GM23338 (cell line): ENCODE measurements at regions not wholly inside any gene's neighbourhood (a gene's known extent, or its start where the extent isn't known, plus 50 kb on each side); places are given as distances from the start of the nearest gene placed in this dataset.

ENCODE experiments used
- ATAC-seq: fragments of 200-7000 bp; cut with Tn5 transposase; 3 replicates; pipeline ENCODE4 v1.9.1; 2020
- DNase-seq: peaks from one replicate; pipeline ENCODE4 v3.0.0-alpha.2; 2015; ENCODE audit warnings: low spot score
- H2AFZ ChIP-seq: fragments of 200-600 bp; sonication (generic); 2 replicates; pipeline ENCODE4 v1.8.0; 2016; ENCODE audit warnings: antibody characterized with exemption, mild to moderate bottlenecking, moderate library complexity
- H3F3A ChIP-seq: fragments of 200-600 bp; sonication (generic); replicated peaks from 2 replicates; pipeline ENCODE4 v1.8.0; 2017; ENCODE audit warnings: antibody characterized with exemption, mixed run types, low read depth
- H3K27ac ChIP-seq: fragments of 200-600 bp; sonication (generic); 2 replicates; pipeline ENCODE4 v1.6.1; 2016; ENCODE audit warnings: low read depth
- H3K27me3 ChIP-seq: fragments of 200-600 bp; sonication (generic); 2 replicates; pipeline ENCODE4 v1.8.0; 2016; ENCODE audit warnings: mild to moderate bottlenecking, mixed run types, moderate library complexity; ENCODE audit not compliant: insufficient read depth
- H3K36me3 ChIP-seq: fragments of 200-600 bp; sonication (generic); 2 replicates; pipeline ENCODE4 v1.8.0; 2016; ENCODE audit warnings: mild to moderate bottlenecking; ENCODE audit not compliant: insufficient read depth
- H3K4me1 ChIP-seq: fragments of 200-600 bp; sonication (generic); 2 replicates; pipeline ENCODE4 v1.8.0; 2016; ENCODE audit warnings: mild to moderate bottlenecking, moderate library complexity; ENCODE audit not compliant: insufficient read depth
- H3K4me2 ChIP-seq: fragments of 200-600 bp; sonication (generic); 2 replicates; pipeline ENCODE4 v1.7.1; 2017; ENCODE audit warnings: mixed run types
- H3K4me3 ChIP-seq: fragments of 200-600 bp; sonication (generic); 2 replicates; pipeline ENCODE4 v1.6.1; 2016; ENCODE audit warnings: mixed run types
- H3K79me2 ChIP-seq: fragments of 200-600 bp; sonication (generic); replicated peaks from 2 replicates; pipeline ENCODE4 v1.8.0; 2017; ENCODE audit warnings: mild to moderate bottlenecking; ENCODE audit not compliant: insufficient read depth
- H3K9me2 ChIP-seq: fragments of 200-600 bp; sonication (generic); 2 replicates; pipeline ENCODE4 v1.8.0; 2017; ENCODE audit not compliant: insufficient read depth
- H4K20me1 ChIP-seq: fragments of 200-600 bp; sonication (generic); replicated peaks from 2 replicates; pipeline ENCODE4 v1.8.0; 2017; ENCODE audit warnings: mild to moderate bottlenecking; ENCODE audit not compliant: insufficient read depth
- H3K27ac Mint-ChIP-seq: 2 replicates; pipeline ENCODE4 v1.8.0; 2020; ENCODE audit warnings: inconsistent platforms, mild to moderate bottlenecking, moderate library complexity, mixed read lengths
- H3K27me3 Mint-ChIP-seq: 3 replicates; pipeline ENCODE4 v1.8.0; 2022; ENCODE audit warnings: low read depth, mild to moderate bottlenecking, moderate library complexity, mixed read lengths, inconsistent platforms; ENCODE audit not compliant: insufficient read depth, poor library complexity
- H3K36me3 Mint-ChIP-seq: 3 replicates; pipeline ENCODE4 v1.8.0; 2021; ENCODE audit warnings: low read depth, mild to moderate bottlenecking, inconsistent platforms, moderate library complexity, mixed read lengths
- H3K4me1 Mint-ChIP-seq: 3 replicates; pipeline ENCODE4 v1.8.0; 2020; ENCODE audit warnings: mild to moderate bottlenecking, inconsistent platforms, mixed read lengths
- H3K4me3 Mint-ChIP-seq: 3 replicates; pipeline ENCODE4 v1.8.0; 2021; ENCODE audit warnings: moderate library complexity, mild to moderate bottlenecking, inconsistent platforms, mixed read lengths
- H3K9me3 Mint-ChIP-seq: 3 replicates; pipeline ENCODE4 v1.8.0; 2020; ENCODE audit warnings: moderate library complexity, mild to moderate bottlenecking, inconsistent platforms, mixed read lengths
- CREB1 ChIP-seq: fragments of 250-450 bp; sonication (Bioruptor Pico); IDR thresholded peaks from 2 replicates; pipeline ENCODE4 v1.5.0; 2020; ENCODE audit warnings: low read depth, mild to moderate bottlenecking, moderate library complexity
- EZH2 ChIP-seq: fragments of 200-600 bp; sonication (generic); IDR thresholded peaks from one replicate; pipeline ENCODE4 v1.8.0; 2017; ENCODE audit warnings: antibody characterized with exemption, mild to moderate bottlenecking, low read depth; ENCODE audit not compliant: unreplicated experiment
- JUNB ChIP-seq: IDR thresholded peaks from one replicate; pipeline ENCODE4 v1.6.1; 2016; ENCODE audit warnings: antibody characterized with exemption; ENCODE audit not compliant: unreplicated experiment
- NANOG ChIP-seq: IDR thresholded peaks from 2 replicates; pipeline ENCODE4 v1.6.1; 2016; ENCODE audit warnings: antibody characterized with exemption, borderline replicate concordance
- POLR2AphosphoS5 ChIP-seq: IDR thresholded peaks from 2 replicates; pipeline ENCODE4 v1.6.1; 2016; ENCODE audit warnings: antibody characterized with exemption, low read depth
- STAT1 ChIP-seq: IDR thresholded peaks from one replicate; pipeline ENCODE4 v1.6.1; 2016; ENCODE audit warnings: antibody characterized with exemption; ENCODE audit not compliant: unreplicated experiment
- ZNF114 ChIP-seq: fragments of 250-450 bp; sonication (Bioruptor Pico); IDR thresholded peaks from 2 replicates; pipeline ENCODE4 v1.5.0; 2020; ENCODE audit warnings: mild to moderate bottlenecking, moderate library complexity
- TF ChIP-seq, protein P1 (sequence below): IDR thresholded peaks from 2 replicates; pipeline ENCODE4 v1.6.1; 2016; ENCODE audit warnings: antibody characterized with exemption
- TF ChIP-seq, protein P2 (sequence below): fragments of 250-450 bp; sonication (Bioruptor Pico); IDR thresholded peaks from 2 replicates; pipeline ENCODE4 v1.5.0; 2020; ENCODE audit warnings: mild to moderate bottlenecking, moderate library complexity
- TF ChIP-seq, protein P3 (sequence below): IDR thresholded peaks from one replicate; pipeline ENCODE4 v1.6.1; 2018; ENCODE audit warnings: antibody characterized with exemption; ENCODE audit not compliant: unreplicated experiment
- TF ChIP-seq, protein P4 (sequence below), 2 experiments: fragments of 200-600 bp in 1 of 2; sonication (generic) in 1 of 2; conservative IDR thresholded peaks; 2 replicates each; pipeline versions ENCODE4 v1.5.1 to v1.6.1; 2016 to 2017; ENCODE audit warnings: antibody characterized with exemption in 2 of 2, low read depth in 2 of 2, mild to moderate bottlenecking in 2 of 2, moderate library complexity in 1 of 2

DNA sequence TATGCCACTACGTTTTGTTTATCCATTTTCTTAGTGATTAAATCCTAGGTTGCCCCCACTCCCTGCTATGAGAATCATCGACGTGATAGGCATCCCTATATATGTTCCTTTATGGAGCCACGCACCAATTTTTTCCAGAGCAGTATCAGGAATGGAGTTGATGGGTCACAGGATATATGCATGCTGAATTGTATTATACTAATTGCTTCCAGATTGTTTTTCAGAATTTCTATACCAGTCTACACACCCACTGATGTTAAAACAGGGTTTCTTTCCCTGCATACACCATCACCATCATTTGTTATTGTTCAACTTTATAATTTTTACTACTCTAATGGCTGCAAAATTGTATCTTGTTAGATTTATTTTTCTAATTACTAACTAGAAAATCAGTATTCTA, 100.1 kb upstream of the MRPS22 start (continued):
- TF ChIP-seq, protein P1, sequence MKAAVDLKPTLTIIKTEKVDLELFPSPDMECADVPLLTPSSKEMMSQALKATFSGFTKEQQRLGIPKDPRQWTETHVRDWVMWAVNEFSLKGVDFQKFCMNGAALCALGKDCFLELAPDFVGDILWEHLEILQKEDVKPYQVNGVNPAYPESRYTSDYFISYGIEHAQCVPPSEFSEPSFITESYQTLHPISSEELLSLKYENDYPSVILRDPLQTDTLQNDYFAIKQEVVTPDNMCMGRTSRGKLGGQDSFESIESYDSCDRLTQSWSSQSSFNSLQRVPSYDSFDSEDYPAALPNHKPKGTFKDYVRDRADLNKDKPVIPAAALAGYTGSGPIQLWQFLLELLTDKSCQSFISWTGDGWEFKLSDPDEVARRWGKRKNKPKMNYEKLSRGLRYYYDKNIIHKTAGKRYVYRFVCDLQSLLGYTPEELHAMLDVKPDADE, result no peak
- no peak for TF ChIP-seq ZNF114 (CRISPR knock-in tag)
- no peak for TF ChIP-seq EZH2
- TF ChIP-seq CREB1 (CRISPR knock-in tag), result no peak
- TF ChIP-seq JUNB, result no peak
- TF ChIP-seq, protein P2, sequence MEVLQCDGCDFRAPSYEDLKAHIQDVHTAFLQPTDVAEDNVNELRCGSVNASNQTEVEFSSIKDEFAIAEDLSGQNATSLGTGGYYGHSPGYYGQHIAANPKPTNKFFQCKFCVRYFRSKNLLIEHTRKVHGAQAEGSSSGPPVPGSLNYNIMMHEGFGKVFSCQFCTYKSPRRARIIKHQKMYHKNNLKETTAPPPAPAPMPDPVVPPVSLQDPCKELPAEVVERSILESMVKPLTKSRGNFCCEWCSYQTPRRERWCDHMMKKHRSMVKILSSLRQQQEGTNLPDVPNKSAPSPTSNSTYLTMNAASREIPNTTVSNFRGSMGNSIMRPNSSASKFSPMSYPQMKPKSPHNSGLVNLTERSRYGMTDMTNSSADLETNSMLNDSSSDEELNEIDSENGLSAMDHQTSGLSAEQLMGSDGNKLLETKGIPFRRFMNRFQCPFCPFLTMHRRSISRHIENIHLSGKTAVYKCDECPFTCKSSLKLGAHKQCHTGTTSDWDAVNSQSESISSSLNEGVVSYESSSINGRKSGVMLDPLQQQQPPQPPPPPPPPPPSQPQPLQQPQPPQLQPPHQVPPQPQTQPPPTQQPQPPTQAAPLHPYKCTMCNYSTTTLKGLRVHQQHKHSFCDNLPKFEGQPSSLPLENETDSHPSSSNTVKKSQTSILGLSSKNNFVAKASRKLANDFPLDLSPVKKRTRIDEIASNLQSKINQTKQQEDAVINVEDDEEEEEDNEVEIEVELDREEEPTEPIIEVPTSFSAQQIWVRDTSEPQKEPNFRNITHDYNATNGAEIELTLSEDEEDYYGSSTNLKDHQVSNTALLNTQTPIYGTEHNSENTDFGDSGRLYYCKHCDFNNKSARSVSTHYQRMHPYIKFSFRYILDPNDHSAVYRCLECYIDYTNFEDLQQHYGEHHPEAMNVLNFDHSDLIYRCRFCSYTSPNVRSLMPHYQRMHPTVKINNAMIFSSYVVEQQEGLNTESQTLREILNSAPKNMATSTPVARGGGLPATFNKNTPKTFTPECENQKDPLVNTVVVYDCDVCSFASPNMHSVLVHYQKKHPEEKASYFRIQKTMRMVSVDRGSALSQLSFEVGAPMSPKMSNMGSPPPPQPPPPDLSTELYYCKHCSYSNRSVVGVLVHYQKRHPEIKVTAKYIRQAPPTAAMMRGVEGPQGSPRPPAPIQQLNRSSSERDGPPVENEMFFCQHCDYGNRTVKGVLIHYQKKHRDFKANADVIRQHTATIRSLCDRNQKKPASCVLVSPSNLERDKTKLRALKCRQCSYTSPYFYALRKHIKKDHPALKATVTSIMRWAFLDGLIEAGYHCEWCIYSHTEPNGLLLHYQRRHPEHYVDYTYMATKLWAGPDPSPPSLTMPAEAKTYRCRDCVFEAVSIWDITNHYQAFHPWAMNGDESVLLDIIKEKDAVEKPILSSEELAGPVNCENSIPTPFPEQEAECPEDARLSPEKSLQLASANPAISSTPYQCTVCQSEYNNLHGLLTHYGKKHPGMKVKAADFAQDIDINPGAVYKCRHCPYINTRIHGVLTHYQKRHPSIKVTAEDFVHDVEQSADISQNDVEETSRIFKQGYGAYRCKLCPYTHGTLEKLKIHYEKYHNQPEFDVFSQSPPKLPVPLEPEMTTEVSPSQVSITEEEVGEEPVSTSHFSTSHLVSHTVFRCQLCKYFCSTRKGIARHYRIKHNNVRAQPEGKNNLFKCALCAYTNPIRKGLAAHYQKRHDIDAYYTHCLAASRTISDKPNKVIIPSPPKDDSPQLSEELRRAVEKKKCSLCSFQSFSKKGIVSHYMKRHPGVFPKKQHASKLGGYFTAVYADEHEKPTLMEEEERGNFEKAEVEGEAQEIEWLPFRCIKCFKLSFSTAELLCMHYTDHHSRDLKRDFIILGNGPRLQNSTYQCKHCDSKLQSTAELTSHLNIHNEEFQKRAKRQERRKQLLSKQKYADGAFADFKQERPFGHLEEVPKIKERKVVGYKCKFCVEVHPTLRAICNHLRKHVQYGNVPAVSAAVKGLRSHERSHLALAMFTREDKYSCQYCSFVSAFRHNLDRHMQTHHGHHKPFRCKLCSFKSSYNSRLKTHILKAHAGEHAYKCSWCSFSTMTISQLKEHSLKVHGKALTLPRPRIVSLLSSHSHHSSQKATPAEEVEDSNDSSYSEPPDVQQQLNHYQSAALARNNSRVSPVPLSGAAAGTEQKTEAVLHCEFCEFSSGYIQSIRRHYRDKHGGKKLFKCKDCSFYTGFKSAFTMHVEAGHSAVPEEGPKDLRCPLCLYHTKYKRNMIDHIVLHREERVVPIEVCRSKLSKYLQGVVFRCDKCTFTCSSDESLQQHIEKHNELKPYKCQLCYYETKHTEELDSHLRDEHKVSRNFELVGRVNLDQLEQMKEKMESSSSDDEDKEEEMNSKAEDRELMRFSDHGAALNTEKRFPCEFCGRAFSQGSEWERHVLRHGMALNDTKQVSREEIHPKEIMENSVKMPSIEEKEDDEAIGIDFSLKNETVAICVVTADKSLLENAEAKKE, result no peak

DNA sequence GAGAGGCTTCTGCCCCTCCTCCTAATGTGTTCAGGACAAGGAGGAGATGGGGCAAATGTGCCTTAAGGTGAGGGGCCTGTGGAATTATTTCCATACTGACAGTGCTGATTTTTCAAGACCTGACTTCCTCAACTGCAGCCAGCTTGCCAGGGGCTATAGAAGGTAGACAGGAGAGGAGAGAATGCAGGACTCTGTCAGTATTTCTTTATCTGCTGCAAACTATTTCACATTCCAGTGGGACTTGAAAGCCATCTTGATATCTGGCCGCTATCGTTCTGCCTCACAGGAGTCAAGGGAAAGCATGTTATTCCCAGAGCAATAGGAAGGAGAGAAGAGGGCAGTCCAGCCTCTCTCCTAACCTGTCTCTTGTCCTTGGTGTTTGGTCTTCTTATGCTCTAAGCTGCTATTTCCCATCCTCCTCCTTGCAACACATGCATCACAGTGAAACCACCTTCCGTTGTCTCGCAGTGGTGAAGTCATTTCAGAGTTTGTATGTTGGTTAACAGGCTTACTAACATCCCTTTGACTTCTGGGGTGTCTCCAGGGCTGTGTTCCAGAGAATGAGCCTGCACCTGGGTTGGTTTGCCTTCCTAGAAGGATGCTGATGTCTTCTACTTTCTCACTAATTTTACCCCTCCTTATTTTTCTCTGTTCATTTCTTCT, 95.1 kb upstream of the MRPS22 start:
- no peak overlapping the region for H3K4me2 ChIP-seq
- peaks cover 6% of the 10 kb centered on the region for H3K27me3 Mint-ChIP-seq
- no peaks in the 10 kb centered on the region for H3K36me3 Mint-ChIP-seq
- ATAC-seq, result no peak
- no peak for DNase-seq
- no peaks in the 10 kb centered on the region for H3K4me1 Mint-ChIP-seq
- no peak overlapping the region for H2AFZ ChIP-seq
- no peaks in the 10 kb centered on the region for H3K36me3 ChIP-seq
- no peak overlapping the region for H3K4me3 ChIP-seq
- H3K4me1 ChIP-seq, result no peaks in the 10 kb centered on the region
- H3K27ac ChIP-seq, result no peak overlapping the region
- no peaks in the 10 kb centered on the region for H3K79me2 ChIP-seq
- no peaks in the 10 kb centered on the region for H3F3A ChIP-seq
- no peaks in the 10 kb centered on the region for H3K9me2 ChIP-seq
- no peak overlapping the region for H3K4me3 Mint-ChIP-seq
- H3K9me3 Mint-ChIP-seq, result peaks cover 3% of the 10 kb centered on the region; the same call in 2 of the 3 replicates
- H3K27me3 ChIP-seq, result no peaks in the 10 kb centered on the region
- H3K27ac Mint-ChIP-seq, result no peak overlapping the region
- no peaks in the 10 kb centered on the region for H4K20me1 ChIP-seq
- TF ChIP-seq STAT1 (no peak), NANOG (no peak), POLR2AphosphoS5 (no peak), JUNB (no peak), EZH2 (no peak)
- TF ChIP-seq, protein P3, sequence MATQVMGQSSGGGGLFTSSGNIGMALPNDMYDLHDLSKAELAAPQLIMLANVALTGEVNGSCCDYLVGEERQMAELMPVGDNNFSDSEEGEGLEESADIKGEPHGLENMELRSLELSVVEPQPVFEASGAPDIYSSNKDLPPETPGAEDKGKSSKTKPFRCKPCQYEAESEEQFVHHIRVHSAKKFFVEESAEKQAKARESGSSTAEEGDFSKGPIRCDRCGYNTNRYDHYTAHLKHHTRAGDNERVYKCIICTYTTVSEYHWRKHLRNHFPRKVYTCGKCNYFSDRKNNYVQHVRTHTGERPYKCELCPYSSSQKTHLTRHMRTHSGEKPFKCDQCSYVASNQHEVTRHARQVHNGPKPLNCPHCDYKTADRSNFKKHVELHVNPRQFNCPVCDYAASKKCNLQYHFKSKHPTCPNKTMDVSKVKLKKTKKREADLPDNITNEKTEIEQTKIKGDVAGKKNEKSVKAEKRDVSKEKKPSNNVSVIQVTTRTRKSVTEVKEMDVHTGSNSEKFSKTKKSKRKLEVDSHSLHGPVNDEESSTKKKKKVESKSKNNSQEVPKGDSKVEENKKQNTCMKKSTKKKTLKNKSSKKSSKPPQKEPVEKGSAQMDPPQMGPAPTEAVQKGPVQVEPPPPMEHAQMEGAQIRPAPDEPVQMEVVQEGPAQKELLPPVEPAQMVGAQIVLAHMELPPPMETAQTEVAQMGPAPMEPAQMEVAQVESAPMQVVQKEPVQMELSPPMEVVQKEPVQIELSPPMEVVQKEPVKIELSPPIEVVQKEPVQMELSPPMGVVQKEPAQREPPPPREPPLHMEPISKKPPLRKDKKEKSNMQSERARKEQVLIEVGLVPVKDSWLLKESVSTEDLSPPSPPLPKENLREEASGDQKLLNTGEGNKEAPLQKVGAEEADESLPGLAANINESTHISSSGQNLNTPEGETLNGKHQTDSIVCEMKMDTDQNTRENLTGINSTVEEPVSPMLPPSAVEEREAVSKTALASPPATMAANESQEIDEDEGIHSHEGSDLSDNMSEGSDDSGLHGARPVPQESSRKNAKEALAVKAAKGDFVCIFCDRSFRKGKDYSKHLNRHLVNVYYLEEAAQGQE, result no peak
- TF ChIP-seq, protein P4, sequence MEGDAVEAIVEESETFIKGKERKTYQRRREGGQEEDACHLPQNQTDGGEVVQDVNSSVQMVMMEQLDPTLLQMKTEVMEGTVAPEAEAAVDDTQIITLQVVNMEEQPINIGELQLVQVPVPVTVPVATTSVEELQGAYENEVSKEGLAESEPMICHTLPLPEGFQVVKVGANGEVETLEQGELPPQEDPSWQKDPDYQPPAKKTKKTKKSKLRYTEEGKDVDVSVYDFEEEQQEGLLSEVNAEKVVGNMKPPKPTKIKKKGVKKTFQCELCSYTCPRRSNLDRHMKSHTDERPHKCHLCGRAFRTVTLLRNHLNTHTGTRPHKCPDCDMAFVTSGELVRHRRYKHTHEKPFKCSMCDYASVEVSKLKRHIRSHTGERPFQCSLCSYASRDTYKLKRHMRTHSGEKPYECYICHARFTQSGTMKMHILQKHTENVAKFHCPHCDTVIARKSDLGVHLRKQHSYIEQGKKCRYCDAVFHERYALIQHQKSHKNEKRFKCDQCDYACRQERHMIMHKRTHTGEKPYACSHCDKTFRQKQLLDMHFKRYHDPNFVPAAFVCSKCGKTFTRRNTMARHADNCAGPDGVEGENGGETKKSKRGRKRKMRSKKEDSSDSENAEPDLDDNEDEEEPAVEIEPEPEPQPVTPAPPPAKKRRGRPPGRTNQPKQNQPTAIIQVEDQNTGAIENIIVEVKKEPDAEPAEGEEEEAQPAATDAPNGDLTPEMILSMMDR (conservative IDR thresholded peaks at IDR 0.05; ENCODE audit: low read depth in 2 of 2), result no peak
- TF ChIP-seq, protein P1, result no peak
